ENCODE measurements at regions not wholly inside any gene's neighbourhood (a gene's known extent, or its start where the extent isn't known, plus 50 kb on each side); places are given as distances from the start of the nearest gene placed in this dataset.

GRCh38 chr2:21469564-21469963 lies 345.8 kb downstream of the TDRD15 start:
- TF ChIP-seq POLR2AphosphoS5 (IDR thresholded peaks at IDR 0.05; ENCODE audit: insufficient read depth in 1 of 2, low read depth in 1 of 2): no peak
- TF ChIP-seq POLR2A (IDR thresholded peaks at IDR 0.05): no peak
- TF ChIP-seq CTCF (IDR thresholded peaks at IDR 0.05): no peak
- Histone ChIP-seq H3K27ac (no peak overlapping the region), H3K4me3 (no peak overlapping the region), H3K36me3 (no peaks in the 10 kb centered on the region), H3K4me1 (no peaks in the 10 kb centered on the region), H3K9me3 (no peaks in the 10 kb centered on the region), H3K27me3 (no peaks in the 10 kb centered on the region)
- intact Hi-C loops (cut with DNase I): no loop called here
- DNase-seq (ENCODE audit: extremely low spot score in 2 of 2): no peak

GRCh38 chr2:21480162-21480561 lies 356.4 kb downstream of the TDRD15 start:
- Histone ChIP-seq H3K9me3 (peaks cover 2% of the 10 kb centered on the region), H3K36me3 (no peaks in the 10 kb centered on the region), H3K4me3 (no peak overlapping the region), H3K4me1 (no peaks in the 10 kb centered on the region), H3K27ac (no peak overlapping the region), H3K27me3 (no peaks in the 10 kb centered on the region)
- TF ChIP-seq POLR2A (IDR thresholded peaks at IDR 0.05) (no peak), CTCF (IDR thresholded peaks at IDR 0.05) (no peak), POLR2AphosphoS5 (IDR thresholded peaks at IDR 0.05; ENCODE audit: insufficient read depth in 1 of 2, low read depth in 1 of 2) (no peak)
- intact Hi-C loops (cut with DNase I): no loop called here
- DNase-seq (ENCODE audit: extremely low spot score in 2 of 2): no peak

DNA sequence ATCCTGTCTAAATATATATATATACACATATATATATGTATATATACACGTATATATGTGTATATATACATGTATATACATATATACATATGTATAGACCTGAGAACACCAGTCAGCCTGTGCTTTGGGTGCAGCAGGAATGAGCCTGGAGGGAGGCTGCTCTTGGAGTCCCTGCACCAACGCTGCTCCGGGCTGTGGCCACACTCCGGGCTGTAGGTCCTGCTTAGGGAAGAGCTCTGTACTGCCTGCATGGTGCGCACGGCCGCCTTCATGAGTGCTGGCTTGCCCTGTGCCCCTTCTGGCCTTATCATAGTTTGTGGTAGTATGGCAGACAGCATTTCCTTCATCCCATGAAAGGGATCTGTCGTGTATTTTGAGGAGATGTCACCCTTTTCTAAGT lies 360.9 kb downstream of the TDRD15 start:
- TF ChIP-seq CTCF (IDR thresholded peaks at IDR 0.05) (no peak), POLR2A (IDR thresholded peaks at IDR 0.05) (no peak), POLR2AphosphoS5 (IDR thresholded peaks at IDR 0.05; ENCODE audit: insufficient read depth in 1 of 2, low read depth in 1 of 2) (no peak)
- H3K4me1 ChIP-seq: no peaks in the 10 kb centered on the region
- no peaks in the 10 kb centered on the region for H3K36me3 ChIP-seq
- peaks cover 2% of the 10 kb centered on the region for H3K9me3 ChIP-seq
- no peaks in the 10 kb centered on the region for H3K27me3 ChIP-seq
- intact Hi-C loops (cut with DNase I): no loop called here
- H3K4me3 ChIP-seq: no peak overlapping the region
- H3K27ac ChIP-seq: no peak overlapping the region
- no peak for DNase-seq (ENCODE audit: extremely low spot score in 2 of 2)

DNA sequence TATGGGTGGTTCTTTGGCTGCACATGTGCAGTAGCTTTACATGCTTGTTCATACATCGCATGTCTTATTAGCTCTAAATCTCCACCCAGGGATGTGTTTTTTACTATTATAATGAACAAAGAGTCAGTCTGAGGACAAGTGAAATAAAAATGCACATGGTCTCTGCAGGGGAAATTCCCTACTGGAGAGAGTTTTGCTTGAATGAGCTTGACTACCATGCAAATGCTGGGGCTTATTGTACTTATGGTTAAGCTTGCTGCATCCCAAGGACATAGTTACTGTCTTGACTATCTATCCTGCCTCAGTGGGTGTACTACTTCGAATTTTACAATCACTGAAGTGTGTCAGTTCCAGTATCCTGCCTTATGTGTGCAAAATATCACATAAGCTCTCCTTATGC lies 362.7 kb downstream of the TDRD15 start:
- no peak overlapping the region for H3K27ac ChIP-seq
- intact Hi-C loops (cut with DNase I): no loop called here
- TF ChIP-seq POLR2AphosphoS5 (IDR thresholded peaks at IDR 0.05; ENCODE audit: insufficient read depth in 1 of 2, low read depth in 1 of 2) (no peak), POLR2A (IDR thresholded peaks at IDR 0.05) (no peak), CTCF (IDR thresholded peaks at IDR 0.05) (no peak)

GRCh38 chr2:21489080-21489479 lies 365.3 kb downstream of the TDRD15 start:
- H3K27ac ChIP-seq: no peak overlapping the region
- no peaks in the 10 kb centered on the region for H3K9me3 ChIP-seq
- H3K27me3 ChIP-seq: no peaks in the 10 kb centered on the region
- intact Hi-C loops (cut with DNase I): no loop called here
- no peak overlapping the region for H3K4me3 ChIP-seq
- TF ChIP-seq POLR2AphosphoS5 (IDR thresholded peaks at IDR 0.05; ENCODE audit: insufficient read depth in 1 of 2, low read depth in 1 of 2) (no peak), CTCF (IDR thresholded peaks at IDR 0.05) (no peak), POLR2A (IDR thresholded peaks at IDR 0.05) (no peak)
- H3K36me3 ChIP-seq: no peaks in the 10 kb centered on the region
- H3K4me1 ChIP-seq: no peaks in the 10 kb centered on the region
- no peak for DNase-seq (ENCODE audit: extremely low spot score in 2 of 2)

More for the DNA sequence above, 362.7 kb downstream of the TDRD15 start:
- Histone ChIP-seq H3K36me3 (no peaks in the 10 kb centered on the region), H3K9me3 (peaks cover 2% of the 10 kb centered on the region), H3K27me3 (no peaks in the 10 kb centered on the region), H3K4me1 (no peaks in the 10 kb centered on the region), H3K4me3 (no peak overlapping the region)
- no peak for DNase-seq (ENCODE audit: extremely low spot score in 2 of 2)

All from vagina (tissue), 2 donors.